DMS153 treated with DMSO at 0.1 percent for 48 hours (cell line): ENCODE measurements at regions not wholly inside any gene's neighbourhood (a gene's known extent, or its start where the extent isn't known, plus 50 kb on each side); places are given as distances from the start of the nearest gene placed in this dataset.
"Not testable (repeated sequence)": the region's sequence is repeated elsewhere in the genome, so short reads cannot be mapped to it uniquely, and the experiment has no call there.

ENCODE experiments used
- DNase-seq: peaks from one replicate; lab custom pipeline; 2025; ENCODE audit not compliant: unreplicated experiment; lab: John Stamatoyannopoulos, UW

- no peak for DNase-seq
These were observed 102.3 kb upstream of the CYRIA start for GRCh38 chr2:16767789-16768476.

GRCh38 chr2:16765356-16765755, 99.7 kb upstream of the CYRIA start:
- DNase-seq, result no peak

GRCh38 chr2:16764487-16764886, 98.9 kb upstream of the CYRIA start:
- no peak for DNase-seq

- DNase-seq, result no peak
These were observed 97.9 kb upstream of the CYRIA start for GRCh38 chr2:16763493-16763899.

- no peak for DNase-seq
These were observed 97.4 kb upstream of the CYRIA start for GRCh38 chr2:16763056-16763455.

- no peak for DNase-seq
These were observed 94.8 kb upstream of the CYRIA start for GRCh38 chr2:16760426-16760825.

DNA sequence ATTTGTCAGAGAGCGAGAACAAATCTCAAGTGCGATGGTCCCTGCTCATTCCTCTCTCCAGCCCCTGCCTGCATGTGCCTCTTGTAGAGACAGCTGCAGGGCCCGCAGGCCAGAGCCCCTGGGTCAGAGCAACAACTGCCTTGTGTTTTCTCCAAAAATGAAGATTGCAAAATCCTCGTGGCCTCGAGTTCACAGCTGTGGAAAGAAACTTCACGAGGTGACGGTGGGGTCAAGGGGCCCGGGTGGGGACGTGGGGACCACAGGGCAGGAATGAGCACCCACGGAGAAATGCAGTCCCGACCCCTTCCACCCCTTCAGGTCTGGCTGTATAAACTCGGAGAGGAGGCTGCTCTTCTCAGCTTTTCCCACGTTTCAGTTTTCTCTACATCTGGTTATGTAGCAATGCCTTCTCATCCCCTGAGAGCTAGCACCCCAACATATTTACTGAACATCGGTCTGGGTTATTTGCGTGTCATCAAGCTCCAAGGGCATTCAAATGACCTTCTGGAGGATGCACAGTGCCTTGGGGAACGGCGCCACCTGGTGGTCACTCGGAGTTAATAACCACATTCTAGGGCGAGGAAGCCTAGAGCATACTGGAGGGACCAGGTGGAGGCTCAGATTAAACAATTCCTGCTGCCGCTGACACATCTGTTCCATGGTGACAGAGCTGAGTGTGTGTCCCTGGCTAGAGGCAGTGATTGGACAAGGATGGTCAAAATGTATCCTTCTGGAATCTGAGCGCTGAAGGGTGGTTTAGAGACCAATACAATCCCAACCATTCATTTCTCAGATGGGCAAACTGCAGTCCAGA, 91.4 kb upstream of the CYRIA start:
- DNase-seq, result peak; percentile 80

DNA sequence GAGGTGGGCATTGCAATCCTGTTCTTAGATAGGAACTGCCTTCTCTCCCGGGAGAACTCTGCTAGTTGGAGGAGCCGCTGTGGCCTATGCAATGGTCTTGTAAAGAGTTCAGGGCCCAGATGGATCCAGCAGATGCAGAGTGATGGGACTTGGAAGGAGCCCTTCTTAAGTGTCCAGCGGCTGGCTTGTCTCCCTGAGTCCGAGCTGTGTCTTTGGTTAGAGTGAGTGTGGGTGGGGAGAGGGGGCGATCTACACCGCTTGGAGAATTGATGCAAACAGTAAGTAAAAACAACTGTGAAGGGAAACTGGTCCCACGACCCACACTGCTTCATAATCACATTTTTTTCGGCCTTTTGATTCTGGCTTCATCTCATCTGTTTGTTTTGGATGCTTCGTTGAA, 89.8 kb upstream of the CYRIA start:
- DNase-seq, result no peak

DNA sequence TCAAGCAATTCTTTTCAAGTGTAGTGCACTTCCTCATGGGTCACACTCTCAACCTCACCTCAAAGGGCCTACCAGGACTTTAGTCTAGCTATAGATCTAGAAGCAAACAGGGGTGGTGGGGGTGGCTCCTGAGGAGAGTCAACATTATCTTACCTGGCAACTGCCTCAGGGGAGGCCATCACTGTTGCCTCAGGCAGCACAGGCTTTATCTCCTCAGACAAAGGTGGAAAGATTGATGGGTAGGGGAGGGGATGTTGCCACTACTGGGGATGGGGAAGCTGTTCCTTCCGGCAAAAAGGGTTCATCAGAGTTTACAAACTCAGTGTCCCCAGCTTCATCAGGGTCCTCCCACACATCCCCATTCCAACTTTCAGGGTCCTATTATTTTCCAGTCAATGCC, 87.4 kb upstream of the CYRIA start:
- not testable (repeated sequence) for DNase-seq

DNA sequence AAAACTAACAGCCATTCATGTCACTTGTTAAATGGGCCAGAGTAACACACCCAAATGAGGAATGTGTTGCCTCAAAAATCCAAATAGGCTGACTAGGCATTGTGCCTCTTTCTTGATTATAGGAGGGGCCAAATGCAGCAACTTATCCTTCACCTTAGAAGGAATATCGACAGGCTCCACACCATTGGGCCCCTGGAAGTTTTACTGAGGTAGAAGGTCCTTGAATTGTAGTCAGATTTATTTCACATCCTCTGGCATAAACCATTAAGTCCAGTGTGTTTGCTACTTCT, 85.2 kb upstream of the CYRIA start:
- DNase-seq, result not testable (repeated sequence)

GRCh38 chr2:16750175-16750924, 84.7 kb upstream of the CYRIA start:
- no peak for DNase-seq

- DNase-seq, result not testable (repeated sequence)
These were observed 83.1 kb upstream of the CYRIA start for GRCh38 chr2:16748511-16749266.

GRCh38 chr2:16747689-16748088, 82.1 kb upstream of the CYRIA start:
- no peak for DNase-seq

- DNase-seq, result no peak
These were observed 81.6 kb upstream of the CYRIA start for GRCh38 chr2:16747257-16747656.

DNA sequence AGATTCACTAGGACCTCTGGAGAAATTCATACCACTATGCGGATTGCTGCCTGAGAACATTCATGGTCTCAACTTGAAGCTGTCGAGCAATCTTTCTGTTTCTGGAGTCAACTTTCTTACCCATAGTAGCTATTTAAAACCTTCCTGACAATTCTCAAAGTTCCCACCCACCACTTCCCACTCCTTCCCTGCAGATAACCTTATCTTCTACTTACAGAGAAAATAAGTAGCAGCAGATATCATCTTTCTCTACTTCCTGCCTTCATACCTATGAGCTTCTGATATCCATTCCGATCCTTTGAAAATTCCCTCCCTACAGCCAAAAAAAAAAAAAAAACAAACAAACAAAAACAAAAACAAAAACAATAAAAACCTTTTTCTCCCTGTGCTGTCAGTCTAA, 81.2 kb upstream of the CYRIA start:
- DNase-seq, result no peak

DNA sequence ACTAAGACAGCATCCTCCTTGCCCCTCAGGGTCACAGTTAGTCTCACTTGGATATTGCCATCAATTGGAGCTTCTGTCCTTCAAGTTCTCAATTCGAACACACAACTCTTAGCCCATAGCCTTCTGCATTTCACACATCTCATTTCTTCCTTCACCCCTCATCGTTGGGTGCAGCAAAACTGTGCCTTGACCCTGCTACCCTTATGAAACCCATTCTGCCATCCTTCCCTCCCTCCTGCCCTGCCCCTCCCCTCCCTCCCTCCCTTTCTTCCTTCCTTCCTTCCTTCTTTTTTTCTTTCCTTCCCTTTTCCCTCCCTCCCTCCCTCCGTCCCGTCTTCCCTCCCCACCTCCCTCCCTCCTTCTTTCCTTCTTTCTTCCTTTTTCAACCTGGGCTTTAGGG, 80.7 kb upstream of the CYRIA start:
- DNase-seq, result no peak

DNA sequence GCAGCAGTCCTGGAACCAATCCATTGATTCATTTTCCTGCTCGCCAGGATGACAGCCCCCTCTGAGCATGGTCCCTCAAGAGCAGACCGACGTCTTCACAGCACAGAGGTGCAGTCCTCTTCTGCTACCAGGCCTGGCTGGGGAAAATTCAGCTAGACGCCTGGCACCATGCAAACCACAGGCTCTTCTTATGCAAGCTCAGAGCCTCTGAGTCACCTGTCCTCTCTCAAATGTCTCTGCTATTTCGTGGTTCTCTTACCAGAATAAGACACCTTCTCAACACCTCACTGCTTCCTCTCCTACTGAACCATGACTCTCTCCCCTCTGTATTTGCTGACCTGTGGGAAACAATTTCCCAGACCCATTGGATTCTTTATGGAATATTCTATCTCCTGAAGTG, 79.8 kb upstream of the CYRIA start:
- DNase-seq, result no peak

DNA sequence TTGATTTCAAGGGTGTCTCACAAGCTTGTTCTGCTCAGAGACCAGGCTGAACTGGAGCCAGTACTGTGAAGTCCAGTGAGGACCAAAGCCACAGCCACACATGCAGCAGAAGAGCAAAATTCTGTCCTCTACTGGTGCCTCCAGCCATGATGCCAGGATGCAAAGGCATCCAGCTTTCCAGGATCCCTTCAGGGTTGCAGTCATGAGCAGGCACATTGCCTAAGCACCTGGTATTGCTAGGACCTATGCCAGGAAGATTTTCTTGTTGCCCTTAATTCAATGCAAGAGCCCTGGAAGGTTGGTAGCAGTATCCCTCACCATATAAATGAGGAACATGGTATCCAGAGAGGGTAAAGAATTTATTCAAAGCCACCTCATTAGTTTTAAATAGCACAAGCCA, 78.9 kb upstream of the CYRIA start:
- DNase-seq, result no peak

DNA sequence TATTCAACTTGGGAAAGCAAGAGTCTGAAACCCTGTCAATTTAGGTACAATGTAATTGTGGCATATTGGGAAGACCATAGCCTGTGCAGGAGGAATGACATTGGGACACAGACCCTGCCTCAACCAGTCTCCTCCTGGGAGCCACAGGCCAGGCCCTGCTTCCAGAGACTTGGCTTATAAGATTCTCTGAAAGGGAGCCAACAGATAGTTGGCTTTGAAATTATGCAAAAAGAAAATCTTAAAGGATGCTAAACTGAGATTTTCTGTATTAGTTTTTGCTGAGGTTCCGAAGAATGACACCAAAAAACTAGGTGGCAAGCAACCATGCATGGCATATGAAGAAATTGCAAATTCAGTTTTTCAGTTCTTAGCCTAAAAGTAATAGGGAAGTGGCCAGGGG, 76.4 kb upstream of the CYRIA start:
- DNase-seq, result no peak

- DNase-seq, result no peak
These were observed 75.9 kb upstream of the CYRIA start for GRCh38 chr2:16741498-16741897.

DNA sequence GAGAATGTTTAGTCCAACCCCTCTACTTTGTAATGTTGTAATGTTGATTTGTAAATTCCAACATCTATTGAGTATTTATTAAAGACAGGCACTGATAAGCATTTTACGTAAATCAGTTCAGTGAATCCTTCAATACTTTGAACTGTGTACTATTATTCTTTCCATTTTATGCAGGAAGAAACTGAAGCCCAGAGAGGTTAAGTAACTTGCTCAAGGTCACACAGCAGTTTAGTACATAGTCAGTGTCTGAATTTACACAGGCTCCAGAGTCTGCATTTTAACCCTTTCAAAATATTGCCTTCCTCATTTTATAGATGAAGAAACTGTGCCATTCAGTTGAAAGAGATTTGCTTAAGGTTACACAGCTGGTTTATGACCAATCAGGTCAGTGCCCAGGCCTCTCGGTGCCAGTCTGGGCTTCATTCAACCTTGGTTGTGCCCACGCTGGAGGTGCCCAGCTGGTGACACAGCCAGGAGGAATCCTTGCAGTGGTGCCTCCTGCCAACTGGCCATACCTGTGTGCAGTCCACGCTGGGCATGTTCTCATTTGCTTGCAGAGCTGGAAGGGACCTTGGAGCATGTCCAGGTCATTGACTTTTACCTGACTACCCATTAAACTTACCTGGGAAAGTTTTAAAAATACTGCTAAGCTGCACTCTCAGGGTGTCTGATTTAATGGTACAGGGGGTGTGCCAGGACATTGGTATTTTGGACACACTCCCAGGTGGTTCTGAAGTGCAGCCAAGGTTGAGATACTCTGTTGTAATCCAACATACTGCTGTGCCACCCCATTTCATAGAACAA, 74.3 kb upstream of the CYRIA start:
- DNase-seq, result no peak
